Occipital lobe (tissue), 1 donor: ENCODE measurements at regions not wholly inside any gene's neighbourhood (a gene's known extent, or its start where the extent isn't known, plus 50 kb on each side); places are given as distances from the start of the nearest gene placed in this dataset.
"Not testable (repeated sequence)": the region's sequence is repeated elsewhere in the genome, so short reads cannot be mapped to it uniquely, and the experiment has no call there.

ENCODE experiments used
- DNase-seq: peaks from one replicate; lab custom pipeline; 2025; lab: John Stamatoyannopoulos, UW

DNA sequence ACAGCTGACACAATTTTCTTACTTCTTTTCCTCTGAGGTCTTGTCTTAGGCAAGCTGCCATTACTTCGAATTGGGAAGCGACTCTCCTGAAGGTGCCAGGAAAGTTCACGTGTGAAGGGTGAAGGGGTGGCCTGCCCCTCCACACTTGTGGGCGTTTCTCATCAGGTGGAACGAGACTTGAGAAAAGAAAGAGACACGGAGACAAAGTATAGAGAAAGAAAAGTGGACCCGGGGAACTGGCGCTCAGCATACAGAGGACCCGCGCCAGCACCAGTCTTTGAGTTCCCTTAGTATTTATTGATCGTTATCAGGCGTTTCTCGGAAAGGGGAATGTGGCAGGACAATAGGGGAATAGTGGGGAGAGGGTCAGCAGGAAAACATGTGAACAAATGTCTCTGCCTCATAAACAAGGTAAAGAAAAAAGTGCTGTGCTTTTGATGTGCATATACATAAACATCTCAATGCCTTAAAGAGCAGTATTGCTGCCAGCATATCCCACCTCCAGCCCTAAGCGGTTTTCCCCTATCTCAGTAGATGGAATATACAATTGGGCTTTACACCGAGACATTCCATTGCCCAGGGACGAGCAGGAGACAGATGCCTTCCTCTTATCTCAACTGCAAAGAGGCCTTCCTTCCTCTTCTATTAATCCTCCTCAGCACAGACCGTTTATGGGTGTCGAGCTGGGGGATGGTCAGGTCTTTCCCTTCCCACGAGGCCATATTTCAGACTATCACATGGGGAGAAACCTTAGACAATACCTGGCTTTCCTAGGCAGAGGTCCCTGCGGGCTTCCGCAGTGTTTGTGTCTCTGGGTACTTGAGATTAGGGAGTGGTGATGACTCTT lies 367.0 kb upstream of the SGCG start:
- DNase-seq, result not testable (repeated sequence)

DNA sequence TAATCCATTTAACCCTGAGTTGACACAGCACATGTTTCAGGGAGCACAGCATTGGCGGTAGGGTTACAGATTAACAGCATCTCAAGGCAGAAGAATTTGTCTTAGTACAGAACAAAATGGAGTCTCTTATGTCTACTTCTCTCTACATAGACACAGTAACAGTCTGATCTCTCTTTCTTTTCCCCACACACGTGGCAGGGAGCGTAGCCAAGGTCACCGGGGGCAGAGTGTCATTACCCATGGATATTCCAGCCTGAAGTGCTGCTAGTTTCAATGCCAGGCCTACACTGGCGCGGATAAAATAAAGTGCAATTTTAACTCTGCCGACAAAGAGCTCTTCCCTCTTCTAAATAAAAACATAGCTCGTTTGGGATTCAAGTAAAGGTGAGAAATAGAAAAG lies 366.3 kb upstream of the SGCG start:
- DNase-seq, result not testable (repeated sequence)

DNA sequence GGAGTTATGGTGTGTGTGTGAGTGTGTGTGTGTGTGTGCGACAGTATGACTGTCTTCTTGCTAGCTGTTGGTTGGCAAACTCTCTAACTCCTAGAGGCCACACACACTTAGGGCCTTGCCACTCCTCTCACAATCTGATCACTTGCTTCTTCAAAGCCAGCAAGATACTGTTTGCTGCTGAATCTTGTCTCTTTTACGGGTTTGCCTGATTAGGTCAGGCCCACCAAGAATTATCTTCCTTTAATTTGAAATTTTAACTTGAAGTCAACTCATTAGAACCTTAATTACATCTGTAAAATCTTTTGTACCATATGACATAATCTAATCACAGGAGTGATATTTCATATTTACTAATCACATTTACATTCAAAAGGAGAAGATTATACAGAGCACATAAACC lies 359.2 kb upstream of the SGCG start:
- no peak for DNase-seq

DNA sequence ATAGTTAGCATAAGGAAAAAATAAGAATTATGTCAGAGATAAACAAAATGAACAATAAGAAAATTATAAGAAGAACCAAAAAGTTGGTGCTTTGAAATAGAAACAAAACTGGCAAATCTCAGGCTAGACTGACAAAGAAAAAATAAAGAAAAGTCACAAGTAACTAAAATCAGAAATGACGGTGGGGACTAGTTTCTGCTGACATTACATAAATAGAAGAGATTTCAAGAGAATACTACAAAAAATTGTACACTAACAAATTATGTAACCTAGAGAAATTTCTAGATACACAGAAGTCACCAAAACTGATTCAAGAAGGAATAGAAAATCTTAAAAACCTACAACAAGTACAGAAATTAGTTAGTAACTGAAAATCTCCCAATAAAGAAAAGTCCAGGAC lies 355.6 kb upstream of the SGCG start:
- no peak for DNase-seq

DNA sequence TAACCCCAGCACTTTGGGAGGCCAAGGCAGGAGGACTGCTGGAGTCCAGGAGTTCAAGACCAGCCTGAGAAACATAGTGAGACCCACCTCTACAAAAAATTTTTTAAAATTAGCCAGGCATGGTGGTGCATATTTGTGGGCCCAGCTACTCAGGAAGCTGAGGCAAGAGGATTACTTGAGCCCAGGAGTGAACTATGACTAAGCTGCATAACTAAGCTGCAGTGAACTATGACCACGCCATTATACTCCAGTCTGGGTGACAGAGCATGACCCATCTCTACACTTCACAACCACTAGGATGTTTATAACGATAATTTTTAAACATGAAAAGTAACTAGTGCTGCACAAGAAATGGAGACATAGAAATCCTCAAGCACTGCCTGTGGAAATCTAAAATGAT lies 352.7 kb upstream of the SGCG start:
- DNase-seq, result no peak

DNA sequence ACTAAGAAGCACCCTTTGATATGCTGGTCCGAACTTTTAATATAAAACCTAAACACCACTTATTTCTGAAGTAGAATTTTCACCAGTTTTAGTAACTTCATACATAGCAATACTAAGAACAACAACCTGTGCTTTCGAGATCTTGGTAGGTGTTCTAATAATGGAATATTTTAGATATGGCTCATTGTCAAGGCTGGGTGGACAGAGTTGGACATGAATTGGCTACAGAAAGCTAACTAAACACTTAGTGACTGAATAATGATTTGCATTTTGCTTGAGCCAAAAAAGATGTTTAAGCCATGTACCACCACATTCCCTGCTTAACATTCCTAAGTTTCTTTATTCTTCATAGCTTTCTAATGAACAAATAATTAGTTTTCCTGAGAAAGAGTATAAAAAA lies 344.3 kb upstream of the SGCG start:
- no peak for DNase-seq

DNA sequence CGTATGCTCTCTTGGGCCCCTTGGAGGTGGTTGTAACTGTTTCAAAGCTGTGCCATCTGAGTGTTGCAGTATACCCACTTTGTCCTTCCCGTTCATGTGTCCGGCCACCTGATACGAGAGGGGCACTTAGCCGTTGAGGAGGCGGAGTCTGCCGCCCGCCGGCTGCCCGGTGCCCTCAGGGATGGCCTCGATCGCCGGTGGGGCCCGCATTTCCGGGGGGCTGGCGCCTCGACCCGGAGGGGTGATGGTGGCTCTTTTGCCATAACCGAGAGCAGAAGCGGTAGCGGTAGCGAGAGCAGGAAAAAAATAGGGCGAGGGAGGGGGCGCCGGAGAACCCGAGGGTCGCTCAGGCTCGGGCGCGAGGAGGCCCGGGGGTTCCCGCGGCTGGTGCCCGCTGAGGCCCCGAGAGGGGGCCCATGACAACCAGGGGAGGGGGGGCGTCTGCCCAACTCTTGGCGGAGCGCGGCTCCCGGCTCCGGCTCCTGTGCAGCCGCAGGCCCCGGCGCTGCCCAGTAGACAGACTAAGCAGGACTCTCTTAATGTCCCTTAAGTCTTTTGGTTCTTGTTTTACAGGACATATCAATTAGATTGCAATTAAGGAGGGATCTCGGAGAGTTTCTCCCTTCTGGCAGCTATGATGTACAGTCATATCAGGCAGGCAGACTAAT lies 342.7 kb upstream of the SGCG start:
- no peak for DNase-seq

DNA sequence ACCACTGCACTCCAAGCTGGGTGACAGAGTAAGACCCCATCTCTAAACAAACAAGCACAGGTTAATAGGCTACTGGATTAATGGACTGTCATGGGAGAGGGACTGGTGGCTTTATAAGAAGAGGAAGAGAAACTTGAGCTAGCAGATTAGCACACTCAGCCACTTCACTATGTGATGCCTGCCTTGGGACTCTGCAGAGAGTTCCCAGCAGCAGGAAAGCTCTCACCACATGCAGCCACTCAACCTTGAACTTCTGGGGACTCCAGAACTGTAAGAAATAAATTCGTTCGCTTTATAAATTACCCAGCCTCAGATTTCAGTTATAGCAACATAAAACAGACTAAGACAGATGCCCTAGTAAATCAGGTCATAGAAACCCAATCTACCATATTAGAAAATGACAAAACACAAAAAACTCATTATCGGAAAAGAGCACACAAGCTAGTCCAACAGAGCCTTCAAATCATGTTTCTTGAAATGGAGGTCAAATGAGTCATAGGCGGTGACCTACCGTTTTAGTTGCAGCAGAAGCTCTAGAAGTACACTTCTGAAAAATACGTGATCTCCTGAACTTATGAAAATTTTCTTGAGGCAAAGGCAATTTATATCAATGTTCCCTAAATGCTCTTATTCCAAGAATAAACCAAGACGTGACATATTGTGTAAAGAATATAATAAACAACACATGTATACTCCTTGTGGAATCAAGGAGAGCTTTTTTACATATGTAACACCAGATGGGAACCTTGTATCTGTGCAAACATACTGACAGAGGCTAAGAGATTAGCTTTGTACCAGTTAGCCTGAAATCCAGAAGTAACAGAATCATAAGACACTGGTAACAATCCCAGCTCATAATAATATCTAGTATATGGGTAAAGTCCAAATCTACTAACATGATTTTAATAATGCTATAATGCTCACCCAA lies 340.9 kb upstream of the SGCG start:
- DNase-seq, result no peak

DNA sequence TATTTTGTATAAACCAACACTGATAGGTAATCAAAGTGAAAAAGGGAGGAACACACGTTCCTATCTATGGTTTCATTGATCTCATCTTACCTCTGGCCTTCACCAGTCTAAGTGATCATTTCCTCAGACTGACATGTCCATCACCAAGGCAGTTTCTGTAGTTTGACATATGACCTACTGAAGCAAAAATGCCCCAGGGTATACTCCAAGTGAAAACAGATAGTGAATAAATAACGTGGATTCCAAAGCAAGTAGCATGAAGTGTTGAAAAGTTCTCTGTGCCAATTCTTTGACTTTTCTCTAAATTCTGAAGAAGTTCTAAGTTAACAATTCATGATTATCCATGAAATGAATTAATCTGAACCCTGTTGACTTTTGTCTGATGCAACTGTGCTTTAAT lies 334.2 kb upstream of the SGCG start:
- no peak for DNase-seq

DNA sequence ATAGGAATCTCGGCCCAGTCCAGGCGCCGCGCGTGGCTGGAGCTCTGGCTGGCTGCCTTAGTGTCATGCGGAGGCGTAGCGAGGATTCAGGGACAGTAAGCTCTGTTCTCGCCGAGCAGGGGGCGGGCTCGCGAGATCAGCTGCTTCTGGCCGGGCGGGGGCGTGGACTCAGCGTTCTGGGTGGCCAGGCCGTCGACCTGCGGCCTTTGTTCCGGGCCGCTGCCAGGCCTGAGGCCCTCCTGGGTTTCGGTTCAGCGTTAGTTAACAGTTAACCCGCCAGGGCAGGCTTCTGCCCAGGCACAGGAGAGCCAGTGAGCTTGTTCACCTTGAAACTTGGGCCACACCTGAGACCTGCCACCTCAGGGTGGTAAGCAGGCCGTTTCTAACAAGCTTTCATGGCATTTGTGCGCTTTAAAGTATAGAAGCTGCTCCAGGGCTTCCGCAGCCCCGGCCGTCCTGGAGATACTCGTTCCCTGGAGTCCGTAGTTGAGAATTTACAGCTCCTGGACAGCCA lies 332.2 kb upstream of the SGCG start:
- DNase-seq, result no peak

DNA sequence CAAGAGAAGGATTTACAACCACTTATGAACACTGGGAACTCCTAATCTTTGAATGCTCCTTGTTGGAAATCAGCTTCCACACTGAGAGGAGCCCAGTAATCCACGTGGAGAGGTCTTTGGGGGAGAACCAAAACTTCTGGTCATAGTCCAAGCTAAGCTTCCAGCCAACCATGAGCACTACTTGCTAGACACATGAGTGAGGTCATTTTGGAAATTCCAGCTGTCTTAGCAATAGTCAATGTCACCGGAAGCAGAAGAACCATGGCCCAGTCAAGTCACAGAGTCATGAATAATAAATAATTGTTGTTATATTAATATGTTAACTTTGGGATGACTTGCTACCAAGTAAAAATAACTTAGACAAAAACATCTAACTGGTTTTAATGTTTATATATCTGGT lies 324.9 kb upstream of the SGCG start:
- no peak for DNase-seq

DNA sequence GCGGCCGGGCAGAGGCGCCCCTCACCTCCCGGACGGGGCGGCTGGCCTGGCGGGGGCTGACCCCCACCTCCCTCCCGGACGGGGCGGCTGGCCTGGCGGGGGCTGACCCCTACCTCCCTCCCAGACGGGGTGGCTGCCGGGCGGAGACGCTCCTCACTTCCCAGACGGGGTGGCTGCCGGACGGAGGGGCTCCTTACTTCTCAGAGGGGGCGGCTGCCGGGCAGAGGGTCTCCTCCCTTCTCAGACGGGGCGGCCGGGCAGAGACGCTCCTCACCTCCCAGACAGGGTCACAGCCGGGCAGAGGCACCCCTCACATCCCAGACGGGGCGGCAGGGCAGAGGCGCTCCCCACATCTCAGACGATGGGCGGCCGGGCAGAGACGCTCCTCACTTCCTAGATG lies 321.8 kb upstream of the SGCG start:
- DNase-seq, result not testable (repeated sequence)

DNA sequence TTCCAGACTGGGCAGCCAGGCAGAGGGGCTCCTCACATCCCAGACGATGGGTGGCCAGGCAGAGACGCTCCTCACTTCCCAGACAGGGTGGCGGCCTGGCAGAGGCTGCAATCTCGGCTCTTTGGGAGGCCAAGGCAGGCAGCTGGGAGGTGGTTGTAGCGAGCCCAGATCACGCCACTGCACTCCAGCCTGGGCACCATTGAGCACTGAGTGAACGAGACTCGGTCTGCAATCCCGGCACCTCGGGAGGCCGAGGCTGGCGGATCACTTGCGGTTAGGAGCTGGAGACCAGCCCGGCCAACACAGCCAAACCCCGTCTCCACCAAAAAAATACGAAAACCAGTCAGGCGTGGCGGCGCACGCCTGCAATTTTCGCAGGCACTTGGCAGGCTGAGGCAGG lies 321.4 kb upstream of the SGCG start:
- DNase-seq, result not testable (repeated sequence)

DNA sequence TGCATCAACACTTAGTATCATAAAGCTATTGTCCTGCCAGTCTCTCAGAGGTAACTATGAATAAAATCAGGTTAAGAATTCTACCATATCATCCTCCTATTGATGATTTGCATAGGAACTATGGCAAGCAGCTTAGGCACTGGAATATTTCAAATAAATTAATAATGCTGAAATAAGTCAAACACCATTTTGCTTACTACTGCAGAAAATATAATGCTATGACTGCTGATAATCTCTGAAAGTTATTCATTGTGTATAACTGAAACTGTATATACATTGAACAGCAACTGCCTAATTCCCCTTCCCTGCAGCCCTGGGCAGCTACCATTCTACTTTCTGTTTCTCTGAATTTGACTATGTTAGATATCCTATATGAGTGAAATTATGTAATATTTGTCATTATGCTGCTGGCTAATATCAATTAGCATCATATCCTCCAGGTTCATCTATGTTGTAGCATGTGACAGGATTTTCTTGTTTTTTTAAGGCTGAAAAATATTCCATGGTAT lies 318.8 kb upstream of the SGCG start:
- no peak for DNase-seq

DNA sequence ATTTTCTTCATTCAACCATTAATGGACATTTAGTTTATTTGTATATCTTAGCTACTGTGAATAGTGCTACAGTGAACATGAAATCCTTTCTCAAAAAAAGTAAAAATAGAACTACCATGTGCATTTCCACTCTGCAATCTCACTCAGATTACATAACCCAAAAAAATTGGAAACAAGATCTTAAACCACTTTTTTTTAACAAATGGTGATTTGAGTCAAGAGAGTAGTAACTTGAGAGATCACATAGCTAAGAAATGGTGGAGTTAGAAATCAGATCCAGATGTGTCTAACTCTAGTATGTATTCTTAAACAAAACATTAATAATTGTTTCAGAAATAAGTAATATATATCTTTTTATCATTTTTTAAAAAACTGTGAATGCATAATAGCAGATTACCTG lies 318.3 kb upstream of the SGCG start:
- no peak for DNase-seq

DNA sequence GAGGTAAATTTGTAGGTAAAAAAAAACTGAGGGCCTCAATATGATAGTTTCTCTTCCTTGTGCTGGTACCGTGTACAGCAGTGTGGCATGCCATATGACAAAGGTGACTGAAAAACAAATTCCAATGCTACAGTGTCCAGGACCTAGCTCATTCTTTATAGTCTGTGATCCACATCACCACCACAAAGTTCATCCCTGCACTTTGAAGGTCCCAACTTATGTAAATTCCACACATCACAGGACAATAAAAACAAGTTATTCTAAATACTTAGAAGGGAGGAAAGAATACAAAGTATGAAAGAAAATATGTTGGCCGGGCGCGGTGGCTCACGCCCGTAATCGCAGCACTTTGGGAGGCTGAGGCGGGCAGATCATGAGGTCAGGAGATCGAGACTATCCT lies 314.6 kb upstream of the SGCG start:
- DNase-seq, result no peak

DNA sequence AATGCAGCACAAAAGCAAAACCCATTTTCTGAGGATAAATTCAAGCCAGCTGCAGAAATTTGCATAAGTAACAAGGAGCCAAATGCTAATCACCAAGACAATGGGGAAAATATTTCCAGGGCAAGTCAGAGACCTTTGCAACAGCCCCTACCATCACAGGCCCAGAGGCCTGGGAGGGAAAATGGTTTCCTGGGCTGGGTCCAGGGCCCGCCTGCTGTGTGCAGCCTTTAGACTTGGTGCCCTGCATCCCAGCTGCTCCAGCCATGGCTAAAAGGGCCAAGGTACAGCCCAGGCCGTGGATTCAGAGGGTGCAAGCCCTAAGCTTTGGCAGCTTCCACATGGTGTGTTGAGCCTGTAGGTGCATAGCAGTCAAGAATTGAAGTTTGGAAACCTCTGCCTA lies 309.5 kb upstream of the SGCG start:
- no peak for DNase-seq

DNA sequence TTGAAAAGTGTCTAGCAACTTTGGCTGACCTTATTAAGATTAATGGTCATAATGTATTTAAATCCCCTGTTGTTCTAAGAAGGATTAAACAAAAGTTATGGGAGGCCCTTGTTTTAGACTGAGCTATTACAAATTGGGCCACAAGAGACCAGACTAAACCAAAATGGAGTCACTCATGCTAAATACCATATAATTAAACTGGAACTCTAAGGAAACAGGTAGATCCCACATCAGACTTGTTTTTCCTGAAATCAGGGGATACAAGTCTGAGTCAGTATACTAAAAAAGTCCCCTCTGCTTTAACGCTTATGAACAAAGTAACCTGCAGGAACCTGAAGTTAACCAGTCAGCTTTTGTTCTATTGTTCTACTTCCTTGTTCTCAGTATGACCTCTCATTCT lies 305.9 kb upstream of the SGCG start:
- DNase-seq, result no peak

DNA sequence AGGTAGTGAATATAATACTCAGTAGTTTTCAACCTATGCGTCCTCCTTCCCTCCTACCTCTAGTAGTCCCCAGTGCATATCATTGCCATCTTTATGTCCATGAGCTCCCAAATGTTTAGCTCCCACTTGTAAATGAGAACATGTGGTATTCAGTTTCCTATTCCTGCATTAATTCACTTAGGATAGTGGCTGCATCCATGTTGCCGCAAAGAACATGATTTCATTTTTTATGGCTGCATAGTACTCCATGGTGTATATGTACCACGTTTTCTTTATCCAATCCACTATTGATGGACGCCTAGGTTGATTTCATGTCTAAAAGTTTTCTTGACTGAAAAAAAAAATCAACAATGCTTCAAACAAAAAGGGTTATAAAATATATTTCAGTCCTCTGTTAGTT lies 303.4 kb upstream of the SGCG start:
- no peak for DNase-seq

DNA sequence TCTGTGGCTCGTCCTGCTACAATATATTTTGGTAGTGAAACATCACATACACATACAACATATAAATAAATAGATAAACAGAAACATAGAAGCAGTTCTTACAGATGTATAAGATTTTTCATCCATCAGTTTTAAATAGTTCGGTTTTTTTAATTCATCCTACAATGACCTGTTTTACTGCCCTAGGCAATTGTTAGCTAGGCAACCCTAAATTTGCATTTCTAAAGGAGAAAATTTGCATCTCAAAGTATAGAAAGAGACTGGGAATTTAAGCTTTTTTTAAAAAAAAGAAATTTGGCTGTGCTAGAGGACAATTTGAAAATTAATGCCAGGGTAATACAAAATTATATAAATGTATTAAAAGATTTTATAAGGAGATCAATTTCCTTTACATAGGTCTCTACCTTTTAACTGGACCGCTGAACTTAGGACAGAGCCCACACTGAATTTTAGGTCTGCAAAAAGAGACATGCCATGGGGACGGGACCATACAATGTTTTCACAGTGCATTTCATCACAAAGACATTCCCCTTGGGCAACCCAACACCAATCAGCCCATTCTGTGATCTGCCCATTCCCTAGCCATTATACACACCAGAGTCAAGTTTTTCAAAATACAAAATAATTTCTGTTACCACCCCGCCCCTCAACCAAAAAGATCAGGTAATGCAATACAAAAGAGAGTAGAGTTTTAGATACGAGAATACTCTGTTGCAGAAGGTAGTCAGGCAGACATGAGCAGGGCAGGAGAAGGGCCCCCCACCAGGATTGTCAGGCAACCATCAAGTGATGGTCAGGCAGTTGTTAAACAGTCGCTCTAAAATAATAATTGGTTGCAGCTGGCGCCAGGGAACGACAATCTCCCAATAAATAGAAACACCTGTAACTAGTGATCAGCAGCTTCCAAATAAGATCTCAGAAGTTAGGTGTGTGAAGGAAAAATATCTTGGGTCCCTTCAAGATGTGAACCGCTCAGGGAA lies 299.7 kb upstream of the SGCG start:
- no peak for DNase-seq
